KMS-11 (cell line): ENCODE measurements at regions not wholly inside any gene's neighbourhood (a gene's known extent, or its start where the extent isn't known, plus 50 kb on each side); places are given as distances from the start of the nearest gene placed in this dataset.
A peak's percentile ranks its signal among the peaks of the same experiment; 100 is the strongest.

Experiments
- H2AFZ ChIP-seq: fragments of 200-600 bp; sonication (generic); 2 replicates; pipeline ENCODE4 v1.6.1; 2016; ENCODE audit warnings: antibody characterized with exemption, mixed run types, low read depth
- H3K27ac ChIP-seq: fragments of 200-600 bp; sonication (generic); 2 replicates; pipeline ENCODE4 v1.6.1; 2016; ENCODE audit warnings: mild to moderate bottlenecking, mixed run types
- H3K27me3 ChIP-seq: fragments of 200-600 bp; sonication (generic); 2 replicates; pipeline ENCODE4 v1.6.1; 2017; ENCODE audit warnings: mild to moderate bottlenecking, low read depth, mixed run types, moderate library complexity; ENCODE audit not compliant: insufficient read depth
- H3K36me3 ChIP-seq: fragments of 200-600 bp; sonication (generic); 2 replicates; pipeline ENCODE4 v1.6.1; 2017; ENCODE audit warnings: mild to moderate bottlenecking, mixed run types; ENCODE audit not compliant: insufficient read depth
- H3K4me1 ChIP-seq: fragments of 200-600 bp; sonication (generic); 2 replicates; pipeline ENCODE4 v1.6.1; 2016; ENCODE audit warnings: mild to moderate bottlenecking, low read depth, mixed run types; ENCODE audit not compliant: poor library complexity, severe bottlenecking
- H3K4me2 ChIP-seq: fragments of 200-600 bp; sonication (generic); 2 replicates; pipeline ENCODE4 v1.7.0; 2016; ENCODE audit warnings: mild to moderate bottlenecking, mixed run types
- H3K4me3 ChIP-seq: fragments of 200-600 bp; sonication (generic); IDR thresholded peaks from 2 replicates; pipeline ENCODE4 v1.6.1; 2017; ENCODE audit warnings: low read depth, low read length, mixed read lengths; ENCODE audit not compliant: insufficient read depth
- H3K79me2 ChIP-seq: fragments of 200-600 bp; sonication (generic); 2 replicates; pipeline ENCODE4 v1.6.1; 2016; ENCODE audit warnings: low read depth, mixed run types; ENCODE audit not compliant: insufficient read depth
- H3K9ac ChIP-seq: fragments of 200-600 bp; sonication (generic); 2 replicates; pipeline ENCODE4 v1.6.1; 2016; ENCODE audit warnings: mild to moderate bottlenecking, mixed run types
- H4K20me1 ChIP-seq: fragments of 200-600 bp; sonication (generic); 2 replicates; pipeline ENCODE4 v1.6.1; 2016; ENCODE audit warnings: mild to moderate bottlenecking, mixed run types; ENCODE audit not compliant: insufficient read depth
- CTCF ChIP-seq: fragments of 200-600 bp; sonication (generic); conservative IDR thresholded peaks from 2 replicates; pipeline ENCODE4 v1.6.1; 2017; ENCODE audit warnings: low read depth, mild to moderate bottlenecking, antibody characterized with exemption, low read length, moderate library complexity, mixed read lengths

- Histone ChIP-seq H3K27me3 (no peaks in the 10 kb centered on the region), H3K79me2 (no peaks in the 10 kb centered on the region), H3K27ac (no peak overlapping the region; the same call in 1 of the 2 replicates), H2AFZ (no peak overlapping the region), H3K36me3 (no peaks in the 10 kb centered on the region), H3K9ac (no peak overlapping the region), H3K4me1 (peaks cover 12% of the 10 kb centered on the region), H3K4me3 (no peak overlapping the region), H3K4me2 (peak overlapping the region; percentile 36; the same call in 1 of the 2 replicates), H4K20me1 (no peaks in the 10 kb centered on the region)
- TF ChIP-seq CTCF = no peak
These were observed 571.4 kb downstream of the NOVA1 start for GRCh38 chr14:26026384-26026783.

GRCh38 chr14:26023967-26024366, 573.9 kb downstream of the NOVA1 start:
- TF ChIP-seq CTCF = no peak
- Histone ChIP-seq H4K20me1 (no peaks in the 10 kb centered on the region), H2AFZ (no peak overlapping the region), H3K4me1 (peaks cover 12% of the 10 kb centered on the region), H3K4me3 (no peak overlapping the region), H3K36me3 (no peaks in the 10 kb centered on the region), H3K27me3 (no peaks in the 10 kb centered on the region), H3K9ac (no peak overlapping the region), H3K4me2 (no peak overlapping the region), H3K79me2 (no peaks in the 10 kb centered on the region), H3K27ac (no peak overlapping the region)

GRCh38 chr14:26021759-26022158, 576.1 kb downstream of the NOVA1 start:
- H3K4me2 ChIP-seq = no peak overlapping the region
- no peaks in the 10 kb centered on the region for H3K79me2 ChIP-seq
- H3K9ac ChIP-seq = no peak overlapping the region
- H2AFZ ChIP-seq = no peak overlapping the region
- H3K27me3 ChIP-seq = no peaks in the 10 kb centered on the region
- peaks cover 9% of the 10 kb centered on the region for H3K4me1 ChIP-seq
- H3K36me3 ChIP-seq = no peaks in the 10 kb centered on the region
- H3K27ac ChIP-seq = no peak overlapping the region
- no peak for TF ChIP-seq CTCF
- H3K4me3 ChIP-seq = no peak overlapping the region
- no peaks in the 10 kb centered on the region for H4K20me1 ChIP-seq

- no peak overlapping the region for H3K9ac ChIP-seq
- H2AFZ ChIP-seq = no peak overlapping the region
- H3K4me2 ChIP-seq = no peak overlapping the region
- no peak overlapping the region for H3K4me3 ChIP-seq
- H3K27me3 ChIP-seq = no peaks in the 10 kb centered on the region
- H3K79me2 ChIP-seq = no peaks in the 10 kb centered on the region
- H3K4me1 ChIP-seq = no peaks in the 10 kb centered on the region
- no peak for TF ChIP-seq CTCF
- H4K20me1 ChIP-seq = no peaks in the 10 kb centered on the region
- H3K27ac ChIP-seq = no peak overlapping the region
- H3K36me3 ChIP-seq = no peaks in the 10 kb centered on the region
These were observed 580.6 kb downstream of the NOVA1 start for GRCh38 chr14:26017270-26017669.
